Astrocyte of the cerebellum (primary cell): ENCODE measurements at regions not wholly inside any gene's neighbourhood (a gene's known extent, or its start where the extent isn't known, plus 50 kb on each side); places are given as distances from the start of the nearest gene placed in this dataset.

ENCODE experiments used
- DNase-seq: peaks from one replicate; pipeline ENCODE4 v3.0.0-alpha.2; 2011; ENCODE audit warnings: low read depth
- H3K4me3 ChIP-seq: 2 replicates; pipeline ENCODE4 v1.5.1; 2011; ENCODE audit warnings: mild to moderate bottlenecking, low read depth, low read length, moderate library complexity
- in situ Hi-C: cut with HindIII; loops from 2 replicates; pipeline ENCODE4 v1.10.0; 2017; ENCODE audit warnings: low sequenced_read_pairs
- TF ChIP-seq, protein P1 (sequence below): IDR thresholded peaks from 2 replicates; pipeline ENCODE4 v1.5.1; 2012; ENCODE audit warnings: low read length, low read depth, moderate library complexity, mild to moderate bottlenecking; ENCODE audit errors: missing control alignments

DNA sequence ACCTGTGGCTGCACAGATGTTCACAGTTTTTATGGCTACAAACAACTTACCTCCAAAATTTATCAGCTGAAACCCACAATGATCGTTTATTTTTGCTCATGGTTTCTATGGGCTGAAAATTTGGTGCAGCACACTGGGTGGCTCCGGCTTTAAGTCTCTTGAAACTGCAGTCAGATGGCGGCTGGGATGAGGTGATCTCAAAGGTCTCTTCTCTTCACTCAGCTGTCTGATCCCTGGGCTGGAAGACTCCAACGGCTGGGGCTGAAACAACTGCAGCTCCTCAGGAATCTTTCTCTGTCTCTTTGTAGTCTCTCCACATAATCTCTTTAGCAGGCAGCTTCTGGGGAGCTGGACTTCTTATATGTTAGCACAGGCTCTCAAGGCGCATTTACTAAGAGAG lies 117.3 kb upstream of the FAT3 start:
- DNase-seq, result no peak
- H3K4me3 ChIP-seq, result no peak overlapping the region
- TF ChIP-seq, protein P1, sequence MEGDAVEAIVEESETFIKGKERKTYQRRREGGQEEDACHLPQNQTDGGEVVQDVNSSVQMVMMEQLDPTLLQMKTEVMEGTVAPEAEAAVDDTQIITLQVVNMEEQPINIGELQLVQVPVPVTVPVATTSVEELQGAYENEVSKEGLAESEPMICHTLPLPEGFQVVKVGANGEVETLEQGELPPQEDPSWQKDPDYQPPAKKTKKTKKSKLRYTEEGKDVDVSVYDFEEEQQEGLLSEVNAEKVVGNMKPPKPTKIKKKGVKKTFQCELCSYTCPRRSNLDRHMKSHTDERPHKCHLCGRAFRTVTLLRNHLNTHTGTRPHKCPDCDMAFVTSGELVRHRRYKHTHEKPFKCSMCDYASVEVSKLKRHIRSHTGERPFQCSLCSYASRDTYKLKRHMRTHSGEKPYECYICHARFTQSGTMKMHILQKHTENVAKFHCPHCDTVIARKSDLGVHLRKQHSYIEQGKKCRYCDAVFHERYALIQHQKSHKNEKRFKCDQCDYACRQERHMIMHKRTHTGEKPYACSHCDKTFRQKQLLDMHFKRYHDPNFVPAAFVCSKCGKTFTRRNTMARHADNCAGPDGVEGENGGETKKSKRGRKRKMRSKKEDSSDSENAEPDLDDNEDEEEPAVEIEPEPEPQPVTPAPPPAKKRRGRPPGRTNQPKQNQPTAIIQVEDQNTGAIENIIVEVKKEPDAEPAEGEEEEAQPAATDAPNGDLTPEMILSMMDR, result no peak
- in situ Hi-C loops, result no loop called here

DNA sequence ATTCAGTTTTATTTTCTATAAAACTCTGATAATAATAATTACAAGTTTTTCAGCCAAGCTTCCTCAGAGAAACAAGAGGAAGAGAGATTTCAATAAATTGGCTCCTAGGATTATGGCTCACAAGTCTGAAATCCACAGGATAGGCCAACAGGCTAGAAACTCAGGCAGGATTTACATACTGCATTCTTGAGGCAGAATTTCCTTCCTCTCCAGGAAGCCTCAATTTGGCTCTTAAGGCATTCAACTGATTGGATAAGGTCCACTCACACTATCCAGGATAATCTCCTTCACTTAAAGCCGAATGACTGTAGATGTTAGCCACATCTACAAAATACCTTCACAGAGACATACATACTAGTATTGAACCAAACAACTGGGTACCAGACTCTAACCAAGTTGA lies 120.3 kb upstream of the FAT3 start:
- no peak overlapping the region for H3K4me3 ChIP-seq
- in situ Hi-C loops, result no loop called here
- TF ChIP-seq, protein P1, result no peak
- DNase-seq, result no peak

DNA sequence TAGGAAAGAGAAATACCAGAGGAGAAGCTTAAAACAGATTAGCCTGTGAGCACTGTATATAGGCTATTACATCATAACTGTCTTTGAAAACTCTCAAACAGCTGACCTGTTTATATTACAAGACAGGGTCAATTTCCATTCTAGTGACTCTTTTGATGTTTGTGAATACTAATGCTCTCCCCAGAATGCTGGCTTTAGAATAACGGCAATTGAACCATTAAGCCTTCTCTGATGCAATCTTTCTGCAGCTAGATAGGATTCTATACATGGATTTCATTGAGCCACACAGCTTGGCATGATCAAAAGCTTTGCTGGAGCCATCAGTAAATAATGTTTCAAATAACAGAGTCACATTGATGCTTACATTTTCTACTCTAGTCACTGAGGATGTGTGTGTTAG lies 122.7 kb upstream of the FAT3 start:
- in situ Hi-C loops, result no loop called here
- TF ChIP-seq, protein P1, result no peak
- no peak overlapping the region for H3K4me3 ChIP-seq
- DNase-seq, result no peak

DNA sequence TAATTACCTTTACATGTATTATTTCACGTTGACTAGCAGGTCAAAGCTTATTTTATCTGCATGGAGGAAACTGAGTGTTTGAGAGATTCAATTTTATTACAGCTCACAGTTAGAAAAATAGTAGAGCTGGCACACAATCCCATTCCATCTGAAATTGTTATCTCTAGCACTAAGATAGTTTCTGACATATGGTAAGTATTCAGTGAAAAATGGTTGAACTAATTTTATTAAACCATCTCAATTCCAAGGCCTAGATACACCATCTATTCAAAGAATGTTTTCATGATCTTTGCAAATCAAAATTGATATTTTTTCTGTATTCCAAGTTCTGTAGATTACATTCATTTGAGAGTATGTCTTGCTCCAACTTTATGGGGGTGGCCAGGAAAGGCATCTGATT lies 125.4 kb upstream of the FAT3 start:
- no peak for DNase-seq
- in situ Hi-C loops, result no loop called here
- TF ChIP-seq, protein P1, result no peak
- H3K4me3 ChIP-seq, result no peak overlapping the region

DNA sequence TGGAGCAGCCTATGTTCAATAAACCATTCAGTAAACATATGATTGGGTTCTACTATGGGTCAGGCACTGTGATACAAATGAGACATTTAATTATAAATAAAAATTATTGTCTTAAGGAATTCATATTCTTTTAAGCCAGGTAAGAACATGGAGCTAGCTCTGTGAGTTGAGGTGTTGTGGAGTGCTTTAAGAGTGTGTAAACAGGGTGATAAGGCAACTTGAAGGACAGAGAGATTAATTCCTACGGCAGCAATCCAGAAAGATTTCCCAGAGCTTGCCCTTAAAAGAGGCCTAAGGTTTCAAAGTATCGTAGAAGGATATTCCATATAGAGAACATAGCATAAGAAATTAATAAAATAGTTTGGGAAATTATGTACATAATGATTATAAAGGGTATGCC lies 126.4 kb upstream of the FAT3 start:
- TF ChIP-seq, protein P1, result no peak
- DNase-seq, result no peak
- no peak overlapping the region for H3K4me3 ChIP-seq
- in situ Hi-C loops, result no loop called here

DNA sequence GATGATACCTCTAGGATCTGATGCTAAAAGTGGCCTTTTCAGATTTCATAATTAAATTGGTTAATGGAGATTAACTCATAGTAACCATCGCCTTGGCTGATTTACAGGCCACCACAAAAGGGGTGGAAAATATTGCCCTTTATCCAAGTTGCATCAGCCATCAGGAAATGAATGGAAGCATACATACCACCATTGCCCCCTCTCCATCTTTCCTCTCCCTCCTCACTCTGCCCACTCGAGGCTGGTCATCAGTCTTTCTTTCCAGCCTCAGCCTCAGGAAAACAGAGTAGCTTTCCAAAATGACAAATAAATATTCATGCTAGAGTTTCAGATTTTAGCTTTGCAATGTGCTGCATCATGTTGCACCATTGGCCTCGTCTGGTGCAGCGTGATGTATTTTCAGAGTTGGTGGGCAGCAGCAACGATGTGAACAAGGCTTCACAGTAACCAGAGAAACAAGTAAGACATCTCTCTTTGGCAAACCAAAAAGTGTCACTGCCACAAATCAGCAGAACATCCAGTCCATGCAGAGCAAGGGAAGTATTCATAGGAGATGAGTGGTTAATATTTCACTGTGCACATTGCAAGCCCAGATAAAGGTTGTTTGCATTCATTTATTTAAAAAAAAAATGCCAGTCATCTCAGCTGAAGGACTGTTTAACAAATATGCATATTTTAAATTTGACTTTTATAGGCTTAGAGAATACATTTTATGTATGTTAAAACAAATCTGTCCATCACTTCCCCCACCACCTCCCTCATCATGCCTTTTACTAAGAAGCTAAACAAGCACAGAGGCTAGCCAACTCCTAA lies 136.7 kb upstream of the FAT3 start:
- no peak for DNase-seq
- in situ Hi-C loops, result no loop called here
- H3K4me3 ChIP-seq, result no peak overlapping the region
- TF ChIP-seq, protein P1, result no peak
